Smooth muscle cell (in vitro differentiated cells): ENCODE measurements at regions not wholly inside any gene's neighbourhood (a gene's known extent, or its start where the extent isn't known, plus 50 kb on each side); places are given as distances from the start of the nearest gene placed in this dataset.

Source experiments
- DNase-seq: peaks from one replicate; lab custom pipeline; 2025; ENCODE audit not compliant: unreplicated experiment; lab: John Stamatoyannopoulos, UW
- H2AFZ ChIP-seq: fragments of 200-600 bp; sonication (generic); 2 replicates; pipeline ENCODE4 v1.6.0; 2016; ENCODE audit warnings: antibody characterized with exemption, low read depth, mild to moderate bottlenecking
- H3F3A ChIP-seq: fragments of 200-600 bp; sonication (generic); 2 replicates; pipeline ENCODE4 v1.6.0; 2017; ENCODE audit warnings: antibody characterized with exemption, low read depth
- H3K27ac ChIP-seq: fragments of 200-600 bp; sonication (generic); 2 replicates; pipeline ENCODE4 v1.5.1; 2016; ENCODE audit warnings: low read depth, mild to moderate bottlenecking
- H3K27me3 ChIP-seq: fragments of 200-600 bp; sonication (generic); 2 replicates; pipeline ENCODE4 v1.6.1; 2016; ENCODE audit warnings: low read depth, mild to moderate bottlenecking
- H3K36me3 ChIP-seq: fragments of 200-600 bp; sonication (generic); 2 replicates; pipeline ENCODE4 v1.5.1; 2016; ENCODE audit warnings: low read depth
- H3K4me1 ChIP-seq: fragments of 200-600 bp; sonication (generic); 2 replicates; pipeline ENCODE4 v1.5.1; 2016; ENCODE audit warnings: low read depth
- H3K4me2 ChIP-seq: fragments of 200-600 bp; sonication (generic); 2 replicates; pipeline ENCODE4 v1.6.0; 2016; ENCODE audit warnings: mild to moderate bottlenecking
- H3K4me3 ChIP-seq: fragments of 200-600 bp; sonication (generic); 2 replicates; pipeline ENCODE4 v1.5.1; 2016; ENCODE audit warnings: mild to moderate bottlenecking
- H3K79me2 ChIP-seq: fragments of 200-600 bp; sonication (generic); 2 replicates; pipeline ENCODE4 v1.6.0; 2016; ENCODE audit warnings: low read depth, mild to moderate bottlenecking
- H3K9ac ChIP-seq: fragments of 200-600 bp; sonication (generic); 2 replicates; pipeline ENCODE4 v1.6.0; 2016; ENCODE audit warnings: low read depth
- H3K9me3 ChIP-seq: fragments of 200-600 bp; sonication (generic); replicated peaks from 2 replicates; pipeline ENCODE4 v1.5.1; 2016; ENCODE audit warnings: low read depth
- H4K20me1 ChIP-seq: fragments of 200-600 bp; sonication (generic); 2 replicates; pipeline ENCODE4 v1.6.0; 2016; ENCODE audit warnings: low read depth
- CTCF ChIP-seq: fragments of 200-600 bp; sonication (generic); IDR thresholded peaks from 2 replicates; pipeline ENCODE4 v1.5.1; 2017; ENCODE audit warnings: borderline replicate concordance, mild to moderate bottlenecking, antibody characterized with exemption; ENCODE audit not compliant: insufficient read depth, poor library complexity, severe bottlenecking
- WGBS: methylation state at CpG from one replicate; pipeline ENCODE4 v1.1.7; 2016; ENCODE audit warnings: low lambda C conversion rate; 5-methylcytosine and 5-hydroxymethylcytosine counted together

- Histone ChIP-seq H3K4me3 (no peak overlapping the region), H4K20me1 (no peaks in the 10 kb centered on the region)
- no peak for TF ChIP-seq CTCF
Observed at GRCh38 chr9:28624771-28625170, 1051.5 kb upstream of the C9orf72 start.

GRCh38 chr9:28628031-28628430 is 1054.8 kb upstream of the C9orf72 start:
- no peak overlapping the region for H3K4me2 ChIP-seq
- H3K4me1 ChIP-seq: no peaks in the 10 kb centered on the region
- H3K9me3 ChIP-seq: no peaks in the 10 kb centered on the region
- H3K79me2 ChIP-seq: no peaks in the 10 kb centered on the region
- H3K27ac ChIP-seq: no peak overlapping the region
- DNase-seq: no peak
- no peak for TF ChIP-seq CTCF
- H4K20me1 ChIP-seq: no peaks in the 10 kb centered on the region
- H3K4me3 ChIP-seq: no peak overlapping the region
- H3K27me3 ChIP-seq: no peaks in the 10 kb centered on the region
- H2AFZ ChIP-seq: no peak overlapping the region
- no peaks in the 10 kb centered on the region for H3K36me3 ChIP-seq
- H3K9ac ChIP-seq: no peak overlapping the region
- no peaks in the 10 kb centered on the region for H3F3A ChIP-seq
- WGBS: 35% methylated on average over 1 of the region's 1 CpG

More at GRCh38 chr9:28624771-28625170, 1051.5 kb upstream of the C9orf72 start:
- no peaks in the 10 kb centered on the region for H3K4me1 ChIP-seq
- 90% methylated on average over 1 of the region's 1 CpG for WGBS
- no peak overlapping the region for H2AFZ ChIP-seq
- H3K9ac ChIP-seq: no peak overlapping the region
- no peaks in the 10 kb centered on the region for H3K79me2 ChIP-seq
- DNase-seq: no peak
- no peaks in the 10 kb centered on the region for H3K36me3 ChIP-seq
- no peak overlapping the region for H3K4me2 ChIP-seq
- no peak overlapping the region for H3K27ac ChIP-seq
- H3F3A ChIP-seq: no peaks in the 10 kb centered on the region
- no peaks in the 10 kb centered on the region for H3K27me3 ChIP-seq
- no peaks in the 10 kb centered on the region for H3K9me3 ChIP-seq

- Histone ChIP-seq H3K9me3 (no peaks in the 10 kb centered on the region), H3K4me1 (no peaks in the 10 kb centered on the region), H3K4me3 (no peak overlapping the region), H3K4me2 (no peak overlapping the region), H3K27me3 (no peaks in the 10 kb centered on the region), H3F3A (no peaks in the 10 kb centered on the region), H2AFZ (no peak overlapping the region), H4K20me1 (no peaks in the 10 kb centered on the region), H3K27ac (no peak overlapping the region), H3K36me3 (no peaks in the 10 kb centered on the region), H3K79me2 (no peaks in the 10 kb centered on the region), H3K9ac (no peak overlapping the region)
- TF ChIP-seq CTCF: no peak
- WGBS: 93% methylated on average over 3 of the region's 3 CpGs
- DNase-seq: no peak
Observed at GRCh38 chr9:28648723-28649122, 1075.4 kb upstream of the C9orf72 start.

- H3K9ac ChIP-seq: no peak overlapping the region
- TF ChIP-seq CTCF: no peak
- H3K9me3 ChIP-seq: no peaks in the 10 kb centered on the region
- H2AFZ ChIP-seq: no peak overlapping the region
- H3K4me3 ChIP-seq: no peak overlapping the region
- H4K20me1 ChIP-seq: no peaks in the 10 kb centered on the region
- no peaks in the 10 kb centered on the region for H3F3A ChIP-seq
- WGBS: 46% methylated on average over 4 of the region's 4 CpGs
- no peak overlapping the region for H3K27ac ChIP-seq
- H3K4me2 ChIP-seq: no peak overlapping the region
- H3K36me3 ChIP-seq: no peaks in the 10 kb centered on the region
- H3K79me2 ChIP-seq: no peaks in the 10 kb centered on the region
- no peaks in the 10 kb centered on the region for H3K27me3 ChIP-seq
- DNase-seq: no peak
- no peaks in the 10 kb centered on the region for H3K4me1 ChIP-seq
Observed at GRCh38 chr9:28650327-28650726, 1077.0 kb upstream of the C9orf72 start.
